Pancreas (tissue), 10 donors: ENCODE measurements at regions not wholly inside any gene's neighbourhood (a gene's known extent, or its start where the extent isn't known, plus 50 kb on each side); places are given as distances from the start of the nearest gene placed in this dataset.

Source experiments
- ATAC-seq, 4 donors: fragments of 200-7000 bp; cut with Tn5 transposase; one replicate each; pipeline versions ENCODE4 v1.8.0 to v1.9.1; 2020; ENCODE audit warnings: mild to moderate bottlenecking in 4 of 4, moderate library complexity in 4 of 4
- DNase-seq, 6 donors: peaks; one replicate each; pipeline ENCODE4 v3.0.0-alpha.2; 2020
- FAIRE-seq: peaks from 2 replicates; lab custom pipeline; 2012; peaks lifted over from hg19 to GRCh38; lab: Jason Lieb, UNC
- H3K27ac ChIP-seq, 4 donors: fragments of 200-600 bp; sonication (generic); 1 replicate in 3 of 4; 2 replicates in 1 of 4; pipeline versions ENCODE4 v1.5.0 to v1.8.0; 2020
- H3K27me3 ChIP-seq, 4 donors: fragments of 200-600 bp; one replicate each; pipeline ENCODE4 v1.8.0; 2021
- H3K36me3 ChIP-seq, 3 donors: fragments of 200-600 bp; sonication (generic) in 1 of 3; one replicate each; pipeline versions ENCODE4 v1.5.0 to v1.8.0; 2020 to 2021
- H3K4me1 ChIP-seq, 3 donors: fragments of 200-600 bp; one replicate each; pipeline ENCODE4 v1.8.0; 2021
- H3K4me3 ChIP-seq, 4 donors: fragments of 200-600 bp; sonication (generic) in 2 of 4; one replicate each; pipeline versions ENCODE4 v1.5.0 to v1.8.0; 2020 to 2021
- H3K9me3 ChIP-seq, 4 donors: fragments of 200-600 bp; one replicate each; pipeline ENCODE4 v1.8.0; 2021
- CTCF ChIP-seq, 4 donors: fragments of 200-600 bp; sonication (generic) in 3 of 4; IDR thresholded peaks; one replicate each; pipeline versions ENCODE4 v1.5.0 to v1.8.0; 2021; ENCODE audit warnings: antibody characterized with exemption in 4 of 4
- WGBS, 2 donors: extraction: QIAGEN DNeasy Blood & Tissue Kit; methylation state at CpG; one replicate each; pipeline ENCODE4 v1.1.7; 2013; 5-methylcytosine and 5-hydroxymethylcytosine counted together
- intact Hi-C, 3 donors: fragments of 100-400 bp; cut with DNase I; formaldehyde crosslinking; loops; one replicate each; pipeline versions ENCODE4 v1.11.1 to v1.14.2; 2022
- donor health status: healthy with polysubstance abuse.
- donor health status: DM: no; HTN: no; CAD: no; lungs with moderate emphysema.
- donor health status: DM: no; HTN: no; CAD: no.
- donor health status: control.
- donor health status: control.
- donor health status: Bipolar disorder and iron deficiency.
- donor health status: DM: yes; HTN: yes; CAD: no.
- donor health status: DM: no; HTN: no; CAD: no.
- donor health status: DM: no; HTN: no; CAD: no.
- donor health status: DM: yes; HTN: yes; CAD: no.

- H3K27ac ChIP-seq: no peak overlapping the region
- no peaks in the 10 kb centered on the region for H3K4me1 ChIP-seq
- WGBS, 2 donors: 50 to 62% methylated on average over 2 of the region's 2 CpGs
- no peak for DNase-seq
- ATAC-seq: no peak
- TF ChIP-seq CTCF (IDR thresholded peaks at IDR 0.05): no peak
- intact Hi-C loops: no loop called here
- no peaks in the 10 kb centered on the region for H3K9me3 ChIP-seq
- no peaks in the 10 kb centered on the region for H3K27me3 ChIP-seq
- H3K36me3 ChIP-seq: no peaks in the 10 kb centered on the region
- no peak for FAIRE-seq
- no peak overlapping the region for H3K4me3 ChIP-seq
Observed at GRCh38 chr1:81242103-81242502, 558.6 kb upstream of the ADGRL2 start.

GRCh38 chr1:81238129-81238528, 562.6 kb upstream of the ADGRL2 start:
- FAIRE-seq (no peak), DNase-seq (no peak), ATAC-seq (no peak)
- Histone ChIP-seq H3K27me3 (no peaks in the 10 kb centered on the region), H3K27ac (no peak overlapping the region), H3K4me3 (peak overlapping the region in 3 of 4 donors; percentile 5 to 31 (median 14)), H3K9me3 (no peaks in the 10 kb centered on the region), H3K4me1 (no peaks in the 10 kb centered on the region), H3K36me3 (no peaks in the 10 kb centered on the region)
- no peak for TF ChIP-seq CTCF (IDR thresholded peaks at IDR 0.05)
- intact Hi-C loops: no loop called here
- WGBS, 2 donors: 28 to 43% methylated on average over 3 of the region's 3 CpGs

GRCh38 chr1:81237473-81238089, 563.2 kb upstream of the ADGRL2 start:
- 4 to 10% methylated on average over 8 of the region's 8 CpGs for WGBS, 2 donors

GRCh38 chr1:81234237-81234636, 566.5 kb upstream of the ADGRL2 start:
- ATAC-seq (no peak), DNase-seq (no peak), FAIRE-seq (no peak)
- no peak for TF ChIP-seq CTCF (IDR thresholded peaks at IDR 0.05)
- no peaks in the 10 kb centered on the region for H3K9me3 ChIP-seq
- H3K4me1 ChIP-seq: peaks cover 0 to 3% (median 0%) of the 10 kb centered on the region in 3 donors
- no peaks in the 10 kb centered on the region for H3K36me3 ChIP-seq
- no peak overlapping the region for H3K27ac ChIP-seq
- 64 to 82% methylated on average over 3 of the region's 3 CpGs for WGBS, 2 donors
- H3K27me3 ChIP-seq: no peaks in the 10 kb centered on the region
- H3K4me3 ChIP-seq: no peak overlapping the region
- intact Hi-C loops: no loop called here

More at GRCh38 chr1:81237473-81238089, 563.2 kb upstream of the ADGRL2 start:
- no peak for DNase-seq
- no peaks in the 10 kb centered on the region for H3K36me3 ChIP-seq
- no peaks in the 10 kb centered on the region for H3K27me3 ChIP-seq
- intact Hi-C loops: no loop called here
- H3K27ac ChIP-seq: no peak overlapping the region
- H3K4me1 ChIP-seq: no peaks in the 10 kb centered on the region
- TF ChIP-seq CTCF (IDR thresholded peaks at IDR 0.05): no peak
- no peaks in the 10 kb centered on the region for H3K9me3 ChIP-seq
- peak in 2 of 4 donors; percentile 27 to 46 for ATAC-seq
- peak overlapping the region in 3 of 4 donors; percentile 5 to 31 (median 14) for H3K4me3 ChIP-seq
- FAIRE-seq: no peak

GRCh38 chr1:81233591-81233990, 567.1 kb upstream of the ADGRL2 start:
- no peaks in the 10 kb centered on the region for H3K27me3 ChIP-seq
- no peaks in the 10 kb centered on the region for H3K9me3 ChIP-seq
- no peak for ATAC-seq
- peaks cover 0 to 3% (median 0%) of the 10 kb centered on the region in 3 donors for H3K4me1 ChIP-seq
- no peak for DNase-seq
- no peak overlapping the region for H3K27ac ChIP-seq
- 79 to 95% methylated on average over 1 of the region's 1 CpG for WGBS, 2 donors
- no peaks in the 10 kb centered on the region for H3K36me3 ChIP-seq
- FAIRE-seq: no peak
- no peak overlapping the region for H3K4me3 ChIP-seq
- TF ChIP-seq CTCF (IDR thresholded peaks at IDR 0.05): no peak
- intact Hi-C loops: no loop called here
